GM18907 (cell line): ENCODE measurements at regions not wholly inside any gene's neighbourhood (a gene's known extent, or its start where the extent isn't known, plus 50 kb on each side); places are given as distances from the start of the nearest gene placed in this dataset.

Experiments
- ATAC-seq: cut with Tn5 transposase; IDR thresholded peaks from one replicate; pipeline ENCODE4 v1.9.1; 2021; ENCODE audit warnings: mild to moderate bottlenecking, moderate library complexity; ENCODE audit not compliant: unreplicated experiment

- no peak for ATAC-seq
These were observed 50.0 kb upstream of the RNU6ATAC start for GRCh38 chr9:134214386-134214765.

GRCh38 chr9:134214766-134215419 lies 50.5 kb upstream of the RNU6ATAC start:
- no peak for ATAC-seq

- no peak for ATAC-seq
These were observed 51.0 kb upstream of the RNU6ATAC start for GRCh38 chr9:134215420-134215698.

- no peak for ATAC-seq
These were observed 51.5 kb upstream of the RNU6ATAC start for GRCh38 chr9:134215699-134216448.

GRCh38 chr9:134216449-134216951 lies 52.1 kb upstream of the RNU6ATAC start:
- no peak for ATAC-seq

GRCh38 chr9:134216961-134217360 lies 52.6 kb upstream of the RNU6ATAC start:
- no peak for ATAC-seq

GRCh38 chr9:134217431-134218210 lies 53.3 kb upstream of the RNU6ATAC start:
- no peak for ATAC-seq

GRCh38 chr9:134218230-134218629 lies 53.9 kb upstream of the RNU6ATAC start:
- no peak for ATAC-seq

- ATAC-seq, result no peak
These were observed 55.3 kb upstream of the RNU6ATAC start for GRCh38 chr9:134219646-134220060.

GRCh38 chr9:134220311-134220710 lies 55.9 kb upstream of the RNU6ATAC start:
- ATAC-seq, result no peak

GRCh38 chr9:134221273-134222017 lies 57.1 kb upstream of the RNU6ATAC start:
- ATAC-seq, result no peak

- no peak for ATAC-seq
These were observed 57.7 kb upstream of the RNU6ATAC start for GRCh38 chr9:134222018-134222573.

GRCh38 chr9:134223091-134223490 lies 58.7 kb upstream of the RNU6ATAC start:
- ATAC-seq, result no peak

GRCh38 chr9:134223591-134224122 lies 59.3 kb upstream of the RNU6ATAC start:
- no peak for ATAC-seq

- ATAC-seq, result no peak
These were observed 59.8 kb upstream of the RNU6ATAC start for GRCh38 chr9:134224127-134224526.

- no peak for ATAC-seq
These were observed 60.3 kb upstream of the RNU6ATAC start for GRCh38 chr9:134224567-134225093.

- ATAC-seq, result no peak
These were observed 60.8 kb upstream of the RNU6ATAC start for GRCh38 chr9:134225186-134225585.

GRCh38 chr9:134225816-134226215 lies 61.5 kb upstream of the RNU6ATAC start:
- no peak for ATAC-seq

- ATAC-seq, result no peak
These were observed 62.0 kb upstream of the RNU6ATAC start for GRCh38 chr9:134226221-134226930.
